ENCODE measurements at regions not wholly inside any gene's neighbourhood (a gene's known extent, or its start where the extent isn't known, plus 50 kb on each side); places are given as distances from the start of the nearest gene placed in this dataset.

DNA sequence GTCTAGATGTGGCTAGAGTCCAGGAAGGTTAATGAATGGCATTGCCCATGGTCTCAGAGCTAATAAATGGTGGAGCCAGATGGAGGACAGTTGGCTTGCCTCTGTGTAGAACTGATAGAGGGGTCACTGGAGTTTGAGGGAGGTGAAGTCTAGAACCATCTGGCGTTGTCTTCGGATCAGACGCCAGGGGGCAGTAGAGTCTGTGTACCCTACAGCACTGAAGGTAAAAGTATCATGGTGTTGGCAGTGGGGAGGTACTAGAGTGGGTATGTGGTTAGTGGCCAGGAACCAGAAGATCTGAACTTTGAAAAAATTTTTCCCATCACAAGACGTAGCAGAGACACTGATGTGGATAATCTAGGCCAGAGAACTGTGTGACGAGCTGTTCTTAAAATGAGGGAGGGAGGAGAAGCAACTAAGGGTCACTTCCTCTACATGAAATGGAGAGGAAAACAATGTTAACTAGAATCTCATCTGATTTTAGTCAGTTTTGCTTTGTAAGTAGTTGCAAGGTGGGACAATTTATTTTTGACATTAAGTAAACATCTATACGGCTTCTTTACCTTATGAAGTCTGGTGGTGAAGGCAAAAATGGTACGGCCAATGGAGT, 227.9 kb upstream of the PRSS58 start:
- Histone ChIP-seq H3K36me3 (ENCODE audit: control insufficient read depth in 2 of 2, extremely low read depth in 1 of 2, insufficient read depth in 2 of 2, low read length in 2 of 2) (no peaks in the 10 kb centered on the region), H3K27ac (ENCODE audit: control insufficient read depth, insufficient read depth, low read length) (no peak overlapping the region), H3K4me3 (ENCODE audit: control insufficient read depth in 2 of 3, extremely low read depth in 1 of 3, insufficient read depth in 2 of 3, low read depth in 1 of 3, low read length in 3 of 3) (no peak overlapping the region), H4K20me1 (ENCODE audit: control insufficient read depth, extremely low read depth, insufficient read depth, low read length) (no peaks in the 10 kb centered on the region), H3K9me3 (ENCODE audit: control insufficient read depth, low read depth, low read length) (no peaks in the 10 kb centered on the region), H3K4me2 (ENCODE audit: control insufficient read depth, extremely low read depth, insufficient read depth, low read depth, low read length) (no peak overlapping the region), H2AFZ (ENCODE audit: control insufficient read depth, low read length) (no peak overlapping the region), H3K4me1 (ENCODE audit: control insufficient read depth, extremely low read depth, insufficient read depth, low read length) (peaks cover 2% of the 10 kb centered on the region), H3K9ac (ENCODE audit: control insufficient read depth, extremely low read depth, insufficient read depth, low read length) (no peak overlapping the region), H3K27me3 (ENCODE audit: control insufficient read depth, extremely low read depth, insufficient read depth, low read length) (no peaks in the 10 kb centered on the region), H3K9me1 (ENCODE audit: control insufficient read depth, extremely low read depth, insufficient read depth, low read length) (no peaks in the 10 kb centered on the region), H3K79me2 (ENCODE audit: control insufficient read depth, insufficient read depth, low read length) (no peaks in the 10 kb centered on the region)
- DNase-seq (ENCODE audit: low read depth, low spot score), result no peak
- FAIRE-seq, result no peak
- dilution Hi-C loops (cut with MboI; ENCODE audit: extremely low pct_ligation_motif_present, low sequenced_read_pairs), result no loop called here
- TF ChIP-seq, protein P1, sequence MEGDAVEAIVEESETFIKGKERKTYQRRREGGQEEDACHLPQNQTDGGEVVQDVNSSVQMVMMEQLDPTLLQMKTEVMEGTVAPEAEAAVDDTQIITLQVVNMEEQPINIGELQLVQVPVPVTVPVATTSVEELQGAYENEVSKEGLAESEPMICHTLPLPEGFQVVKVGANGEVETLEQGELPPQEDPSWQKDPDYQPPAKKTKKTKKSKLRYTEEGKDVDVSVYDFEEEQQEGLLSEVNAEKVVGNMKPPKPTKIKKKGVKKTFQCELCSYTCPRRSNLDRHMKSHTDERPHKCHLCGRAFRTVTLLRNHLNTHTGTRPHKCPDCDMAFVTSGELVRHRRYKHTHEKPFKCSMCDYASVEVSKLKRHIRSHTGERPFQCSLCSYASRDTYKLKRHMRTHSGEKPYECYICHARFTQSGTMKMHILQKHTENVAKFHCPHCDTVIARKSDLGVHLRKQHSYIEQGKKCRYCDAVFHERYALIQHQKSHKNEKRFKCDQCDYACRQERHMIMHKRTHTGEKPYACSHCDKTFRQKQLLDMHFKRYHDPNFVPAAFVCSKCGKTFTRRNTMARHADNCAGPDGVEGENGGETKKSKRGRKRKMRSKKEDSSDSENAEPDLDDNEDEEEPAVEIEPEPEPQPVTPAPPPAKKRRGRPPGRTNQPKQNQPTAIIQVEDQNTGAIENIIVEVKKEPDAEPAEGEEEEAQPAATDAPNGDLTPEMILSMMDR (optimal IDR thresholded peaks at IDR 0.05 in 1 of 3, IDR thresholded peaks at IDR 0.05 in 1 of 3, conservative IDR thresholded peaks at IDR 0.05 in 1 of 3; ENCODE audit: extremely low read depth in 1 of 3, insufficient read depth in 2 of 3, low read length in 3 of 3), result peak; percentile 51 to 68 (median 65)
- no peak for TF ChIP-seq EZH2 (IDR thresholded peaks at IDR 0.05; ENCODE audit: low read length)

DNA sequence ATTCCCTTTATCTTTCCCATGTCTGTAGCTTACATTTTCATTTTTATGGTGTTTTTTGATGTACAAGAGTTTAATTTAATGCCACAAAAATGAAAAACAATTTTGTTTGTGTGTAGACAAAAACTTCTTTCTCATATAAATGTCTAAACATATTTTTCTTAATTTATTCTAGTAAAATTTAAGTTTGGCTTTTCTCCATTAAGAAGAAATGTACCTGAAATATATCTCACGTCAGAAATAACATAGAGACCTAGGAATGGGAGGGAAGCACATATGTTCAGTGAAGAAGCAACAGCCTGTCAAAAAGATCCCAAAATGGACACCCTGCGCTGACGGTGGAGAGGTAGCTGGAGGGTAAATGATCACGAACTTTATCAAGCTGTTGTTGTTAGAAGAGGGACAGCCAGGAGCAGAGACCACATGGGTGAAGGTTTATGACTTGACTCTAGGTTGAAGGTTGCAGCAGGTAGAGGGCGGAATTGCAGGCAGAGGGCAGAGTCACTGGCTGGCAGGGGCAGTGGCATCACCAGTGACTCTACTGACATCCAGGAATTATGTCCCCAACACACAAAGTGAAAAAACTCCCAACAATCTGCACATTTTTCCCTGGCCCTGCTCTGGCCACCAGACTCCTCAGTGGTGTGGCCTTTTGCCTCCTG, 225.9 kb upstream of the PRSS58 start:
- TF ChIP-seq, protein P1 (optimal IDR thresholded peaks at IDR 0.05 in 1 of 3, IDR thresholded peaks at IDR 0.05 in 1 of 3, conservative IDR thresholded peaks at IDR 0.05 in 1 of 3; ENCODE audit: extremely low read depth in 1 of 3, insufficient read depth in 2 of 3, low read length in 3 of 3), result no peak
- TF ChIP-seq EZH2 (IDR thresholded peaks at IDR 0.05; ENCODE audit: low read length), result no peak
- dilution Hi-C loops (cut with MboI; ENCODE audit: extremely low pct_ligation_motif_present, low sequenced_read_pairs), result no loop called here
- Histone ChIP-seq H3K4me2 (ENCODE audit: control insufficient read depth, extremely low read depth, insufficient read depth, low read depth, low read length) (no peak overlapping the region), H3K9me3 (ENCODE audit: control insufficient read depth, low read depth, low read length) (no peaks in the 10 kb centered on the region), H3K36me3 (ENCODE audit: control insufficient read depth in 2 of 2, extremely low read depth in 1 of 2, insufficient read depth in 2 of 2, low read length in 2 of 2) (no peaks in the 10 kb centered on the region), H3K9ac (ENCODE audit: control insufficient read depth, extremely low read depth, insufficient read depth, low read length) (no peak overlapping the region), H3K27me3 (ENCODE audit: control insufficient read depth, extremely low read depth, insufficient read depth, low read length) (no peaks in the 10 kb centered on the region), H2AFZ (ENCODE audit: control insufficient read depth, low read length) (no peak overlapping the region), H3K4me3 (ENCODE audit: control insufficient read depth in 2 of 3, extremely low read depth in 1 of 3, insufficient read depth in 2 of 3, low read depth in 1 of 3, low read length in 3 of 3) (no peak overlapping the region), H3K27ac (ENCODE audit: control insufficient read depth, insufficient read depth, low read length) (no peak overlapping the region), H3K4me1 (ENCODE audit: control insufficient read depth, extremely low read depth, insufficient read depth, low read length) (peaks cover 2% of the 10 kb centered on the region), H4K20me1 (ENCODE audit: control insufficient read depth, extremely low read depth, insufficient read depth, low read length) (no peaks in the 10 kb centered on the region), H3K9me1 (ENCODE audit: control insufficient read depth, extremely low read depth, insufficient read depth, low read length) (no peaks in the 10 kb centered on the region), H3K79me2 (ENCODE audit: control insufficient read depth, insufficient read depth, low read length) (no peaks in the 10 kb centered on the region)
- FAIRE-seq (no peak), DNase-seq (ENCODE audit: low read depth, low spot score) (no peak)
